ENCODE measurements at regions not wholly inside any gene's neighbourhood (a gene's known extent, or its start where the extent isn't known, plus 50 kb on each side); places are given as distances from the start of the nearest gene placed in this dataset.

- DNase-seq, result no peak
Measured at GRCh38 chr3:59698091-59698490, 648.3 kb upstream of the CFAP20DC start.

- no peak for DNase-seq
Measured at GRCh38 chr3:59696783-59697182, 647.0 kb upstream of the CFAP20DC start.

GRCh38 chr3:59695860-59696259, 646.0 kb upstream of the CFAP20DC start:
- no peak for DNase-seq

GRCh38 chr3:59692117-59692516, 642.3 kb upstream of the CFAP20DC start:
- DNase-seq, result no peak

- no peak for DNase-seq
Measured at GRCh38 chr3:59690886-59691285, 641.1 kb upstream of the CFAP20DC start.

- DNase-seq, result no peak
Measured at GRCh38 chr3:59688636-59689035, 638.8 kb upstream of the CFAP20DC start.

- no peak for DNase-seq
Measured at GRCh38 chr3:59685432-59685831, 635.6 kb upstream of the CFAP20DC start.

GRCh38 chr3:59684766-59685165, 634.9 kb upstream of the CFAP20DC start:
- no peak for DNase-seq

- DNase-seq, result no peak
Measured at GRCh38 chr3:59680919-59681318, 631.1 kb upstream of the CFAP20DC start.

- DNase-seq, result no peak
Measured at GRCh38 chr3:59677747-59678702, 628.2 kb upstream of the CFAP20DC start.

GRCh38 chr3:59675495-59675894, 625.7 kb upstream of the CFAP20DC start:
- no peak for DNase-seq

GRCh38 chr3:59663076-59663850, 613.4 kb upstream of the CFAP20DC start:
- no peak for DNase-seq

- DNase-seq, result peak; percentile 68
Measured at GRCh38 chr3:59660852-59661625, 611.2 kb upstream of the CFAP20DC start.

GRCh38 chr3:59660376-59660775, 610.6 kb upstream of the CFAP20DC start:
- no peak for DNase-seq

- no peak for DNase-seq
Measured at GRCh38 chr3:59659755-59660154, 609.9 kb upstream of the CFAP20DC start.

GRCh38 chr3:59658866-59659265, 609.0 kb upstream of the CFAP20DC start:
- no peak for DNase-seq

- DNase-seq, result no peak
Measured at GRCh38 chr3:59658274-59658673, 608.4 kb upstream of the CFAP20DC start.

GRCh38 chr3:59655418-59656015, 605.7 kb upstream of the CFAP20DC start:
- DNase-seq, result no peak

GRCh38 chr3:59654480-59655417, 604.9 kb upstream of the CFAP20DC start:
- no peak for DNase-seq

- DNase-seq, result no peak
Measured at GRCh38 chr3:59654123-59654479, 604.3 kb upstream of the CFAP20DC start.

- DNase-seq, result no peak
Measured at GRCh38 chr3:59653405-59654122, 603.7 kb upstream of the CFAP20DC start.
